Keratinocyte (primary cell): ENCODE measurements at regions not wholly inside any gene's neighbourhood (a gene's known extent, or its start where the extent isn't known, plus 50 kb on each side); places are given as distances from the start of the nearest gene placed in this dataset.

Source experiments
- DNase-seq: peaks from one replicate; pipeline ENCODE4 v3.0.0-alpha.2; 2011; ENCODE audit warnings: low read depth, missing footprints, low spot score
- FAIRE-seq: peaks from 2 replicates; lab custom pipeline; 2011; peaks lifted over from hg19 to GRCh38; lab: Jason Lieb, UNC
- H2AFZ ChIP-seq: 2 replicates; pipeline ENCODE4 v1.6.0; 2012; ENCODE audit warnings: low read length, control low read depth, inconsistent platforms; ENCODE audit not compliant: control insufficient read depth
- H3K27ac ChIP-seq: 2 replicates; pipeline ENCODE4 v1.5.1; 2011; ENCODE audit warnings: low read length; ENCODE audit not compliant: control insufficient read depth, insufficient read depth
- H3K27me3 ChIP-seq: 3 replicates; pipeline ENCODE4 v1.6.0; 2011; ENCODE audit warnings: low read length; ENCODE audit not compliant: control insufficient read depth, insufficient read depth; ENCODE audit errors: extremely low read depth
- H3K36me3 ChIP-seq, 2 experiments: 2 replicates in 1 of 2; 3 replicates in 1 of 2; pipeline ENCODE4 v1.5.1; 2011; ENCODE audit warnings: low read length in 2 of 2, mild to moderate bottlenecking in 1 of 2; ENCODE audit not compliant: control insufficient read depth in 2 of 2, insufficient read depth in 2 of 2; ENCODE audit errors: extremely low read depth in 1 of 2
- H3K4me1 ChIP-seq: 3 replicates; pipeline ENCODE4 v1.5.1; 2011; ENCODE audit warnings: low read length; ENCODE audit not compliant: control insufficient read depth, insufficient read depth; ENCODE audit errors: extremely low read depth
- H3K4me2 ChIP-seq: 3 replicates; pipeline ENCODE4 v1.6.0; 2011; ENCODE audit warnings: low read depth, low read length; ENCODE audit not compliant: control insufficient read depth, insufficient read depth; ENCODE audit errors: extremely low read depth
- H3K4me3 ChIP-seq, 3 experiments: fragments of 200-600 bp in 1 of 3; sonication (generic) in 1 of 3; 2 replicates in 2 of 3; 3 replicates in 1 of 3; pipeline ENCODE4 v1.5.1; 2011 to 2016; ENCODE audit warnings: low read length in 3 of 3, mild to moderate bottlenecking in 3 of 3, control low read depth in 2 of 3, inconsistent platforms in 1 of 3, low read depth in 1 of 3, mixed read lengths in 1 of 3, mixed run types in 1 of 3, moderate library complexity in 1 of 3; ENCODE audit not compliant: control insufficient read depth in 2 of 3, insufficient read depth in 2 of 3; ENCODE audit errors: extremely low read depth in 1 of 3
- H3K79me2 ChIP-seq: 2 replicates; pipeline ENCODE4 v1.6.0; 2012; ENCODE audit warnings: low read length; ENCODE audit not compliant: control insufficient read depth, insufficient read depth
- H3K9ac ChIP-seq: 3 replicates; pipeline ENCODE4 v1.6.0; 2011; ENCODE audit warnings: low read length; ENCODE audit not compliant: control insufficient read depth, insufficient read depth; ENCODE audit errors: extremely low read depth
- H3K9me1 ChIP-seq: 3 replicates; pipeline ENCODE4 v1.6.0; 2011; ENCODE audit warnings: low read length; ENCODE audit not compliant: control insufficient read depth, insufficient read depth; ENCODE audit errors: extremely low read depth
- H3K9me3 ChIP-seq: 2 replicates; pipeline ENCODE4 v1.5.1; 2012; ENCODE audit warnings: low read depth, low read length; ENCODE audit not compliant: control insufficient read depth
- H4K20me1 ChIP-seq: 3 replicates; pipeline ENCODE4 v1.6.0; 2011; ENCODE audit warnings: low read length; ENCODE audit not compliant: control insufficient read depth, insufficient read depth; ENCODE audit errors: extremely low read depth
- EZH2 ChIP-seq: IDR thresholded peaks from one replicate; pipeline ENCODE4 v1.6.1; 2012; ENCODE audit warnings: inconsistent platforms, mild to moderate bottlenecking, low read length, moderate library complexity
- dilution Hi-C: fragments of 300-500 bp; cut with MboI; formaldehyde crosslinking; loops from one replicate; pipeline ENCODE4 v1.7.0; 2020; ENCODE audit warnings: low sequenced_read_pairs; ENCODE audit not compliant: extremely low pct_ligation_motif_present
- TF ChIP-seq, protein P1 (sequence below), 3 experiments: IDR thresholded peaks in 1 of 3; conservative IDR thresholded peaks in 1 of 3; optimal IDR thresholded peaks in 1 of 3; 2 replicates in 2 of 3; 3 replicates in 1 of 3; pipeline versions ENCODE3 to v1.5.1; 2011; ENCODE audit warnings: low read length in 3 of 3, mild to moderate bottlenecking in 3 of 3, moderate library complexity in 2 of 3, control low read depth in 1 of 3, inconsistent platforms in 1 of 3; ENCODE audit not compliant: insufficient read depth in 2 of 3; ENCODE audit errors: extremely low read depth in 1 of 3

GRCh38 chr11:119537306-119538253 lies 114.6 kb upstream of the THY1 start:
- Histone ChIP-seq H3K27ac (no peak overlapping the region), H3K79me2 (no peaks in the 10 kb centered on the region), H3K36me3 (no peaks in the 10 kb centered on the region), H4K20me1 (no peaks in the 10 kb centered on the region), H3K4me1 (no peaks in the 10 kb centered on the region), H3K9me1 (no peaks in the 10 kb centered on the region), H3K9ac (no peak overlapping the region), H3K4me3 (no peak overlapping the region), H3K27me3 (peaks cover 18% of the 10 kb centered on the region), H3K4me2 (no peak overlapping the region), H3K9me3 (no peaks in the 10 kb centered on the region), H2AFZ (no peak overlapping the region)
- TF ChIP-seq EZH2: no peak
- TF ChIP-seq, protein P1, sequence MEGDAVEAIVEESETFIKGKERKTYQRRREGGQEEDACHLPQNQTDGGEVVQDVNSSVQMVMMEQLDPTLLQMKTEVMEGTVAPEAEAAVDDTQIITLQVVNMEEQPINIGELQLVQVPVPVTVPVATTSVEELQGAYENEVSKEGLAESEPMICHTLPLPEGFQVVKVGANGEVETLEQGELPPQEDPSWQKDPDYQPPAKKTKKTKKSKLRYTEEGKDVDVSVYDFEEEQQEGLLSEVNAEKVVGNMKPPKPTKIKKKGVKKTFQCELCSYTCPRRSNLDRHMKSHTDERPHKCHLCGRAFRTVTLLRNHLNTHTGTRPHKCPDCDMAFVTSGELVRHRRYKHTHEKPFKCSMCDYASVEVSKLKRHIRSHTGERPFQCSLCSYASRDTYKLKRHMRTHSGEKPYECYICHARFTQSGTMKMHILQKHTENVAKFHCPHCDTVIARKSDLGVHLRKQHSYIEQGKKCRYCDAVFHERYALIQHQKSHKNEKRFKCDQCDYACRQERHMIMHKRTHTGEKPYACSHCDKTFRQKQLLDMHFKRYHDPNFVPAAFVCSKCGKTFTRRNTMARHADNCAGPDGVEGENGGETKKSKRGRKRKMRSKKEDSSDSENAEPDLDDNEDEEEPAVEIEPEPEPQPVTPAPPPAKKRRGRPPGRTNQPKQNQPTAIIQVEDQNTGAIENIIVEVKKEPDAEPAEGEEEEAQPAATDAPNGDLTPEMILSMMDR (optimal IDR thresholded peaks at IDR 0.05 in 1 of 3, IDR thresholded peaks at IDR 0.05 in 1 of 3, conservative IDR thresholded peaks at IDR 0.05 in 1 of 3; ENCODE audit: extremely low read depth in 1 of 3, insufficient read depth in 2 of 3, low read length in 3 of 3): no peak
- FAIRE-seq: no peak
- dilution Hi-C loops: no loop called here
- no peak for DNase-seq

GRCh38 chr11:119536801-119537200 lies 113.8 kb upstream of the THY1 start:
- Histone ChIP-seq H3K4me3 (no peak overlapping the region), H3K4me1 (no peaks in the 10 kb centered on the region), H3K36me3 (no peaks in the 10 kb centered on the region), H4K20me1 (no peaks in the 10 kb centered on the region), H3K27me3 (peaks cover 24% of the 10 kb centered on the region), H3K79me2 (no peaks in the 10 kb centered on the region), H2AFZ (no peak overlapping the region), H3K9me1 (no peaks in the 10 kb centered on the region), H3K27ac (no peak overlapping the region), H3K9me3 (no peaks in the 10 kb centered on the region), H3K9ac (no peak overlapping the region), H3K4me2 (no peak overlapping the region)
- no peak for FAIRE-seq
- dilution Hi-C loops: no loop called here
- DNase-seq: no peak
- no peak for TF ChIP-seq EZH2
- TF ChIP-seq, protein P1 (optimal IDR thresholded peaks at IDR 0.05 in 1 of 3, IDR thresholded peaks at IDR 0.05 in 1 of 3, conservative IDR thresholded peaks at IDR 0.05 in 1 of 3; ENCODE audit: extremely low read depth in 1 of 3, insufficient read depth in 2 of 3, low read length in 3 of 3): no peak
